Endometrial microvascular endothelial cells (primary cell): ENCODE measurements at regions not wholly inside any gene's neighbourhood (a gene's known extent, or its start where the extent isn't known, plus 50 kb on each side); places are given as distances from the start of the nearest gene placed in this dataset.
"Not testable (repeated sequence)": the region's sequence is repeated elsewhere in the genome, so short reads cannot be mapped to it uniquely, and the experiment has no call there.

Experiments
- in situ Hi-C: cut with HindIII; loops from 2 replicates; pipeline ENCODE4 v1.10.0; 2017; ENCODE audit warnings: low sequenced_read_pairs, low pct_unique_long_range_greater_than_20kb; ENCODE audit errors: inconsistent ontology term

GRCh38 chr6:160889148-160889547, 102.4 kb upstream of the MAP3K4 start:
- in situ Hi-C loops: not testable (repeated sequence)

DNA sequence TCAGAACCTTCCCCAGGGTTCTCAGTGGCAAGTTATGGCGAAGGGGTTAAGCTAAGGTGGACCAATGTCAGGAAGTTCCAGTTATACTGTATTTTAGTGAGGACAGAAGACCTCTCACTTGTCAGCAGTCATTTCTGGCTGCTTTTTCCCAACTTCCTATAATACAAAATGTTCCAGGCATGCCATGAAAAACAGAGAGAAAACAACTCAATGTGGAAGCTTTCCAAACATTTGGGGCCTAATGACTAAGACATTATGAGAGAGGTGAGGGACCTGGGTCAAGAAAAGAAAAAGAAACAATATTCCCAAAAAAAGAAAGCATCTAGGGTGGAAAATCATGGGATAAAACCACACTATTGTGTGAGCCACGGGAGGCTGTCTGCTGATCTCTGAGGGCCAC, 99.9 kb upstream of the MAP3K4 start:
- in situ Hi-C loops: no loop called here

DNA sequence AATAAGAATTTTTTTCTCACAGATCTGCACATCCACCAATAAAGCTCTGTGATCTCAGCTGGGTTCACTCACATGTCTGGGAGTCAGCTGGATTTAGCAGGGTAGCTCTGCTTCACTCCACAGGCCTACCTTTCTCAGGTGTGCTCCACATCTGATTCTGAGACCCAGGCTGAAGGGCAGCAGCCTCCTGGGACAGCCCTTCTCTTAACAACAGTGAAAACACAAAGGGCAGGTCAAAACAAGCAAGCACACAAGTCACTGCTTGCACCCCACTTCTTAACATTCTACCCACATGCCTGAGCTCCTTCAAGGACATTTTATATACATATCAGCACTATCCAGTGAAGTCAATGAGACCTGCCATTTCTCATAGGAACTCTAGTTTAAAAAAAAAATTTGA, 96.0 kb upstream of the MAP3K4 start:
- in situ Hi-C loops: no loop called here

DNA sequence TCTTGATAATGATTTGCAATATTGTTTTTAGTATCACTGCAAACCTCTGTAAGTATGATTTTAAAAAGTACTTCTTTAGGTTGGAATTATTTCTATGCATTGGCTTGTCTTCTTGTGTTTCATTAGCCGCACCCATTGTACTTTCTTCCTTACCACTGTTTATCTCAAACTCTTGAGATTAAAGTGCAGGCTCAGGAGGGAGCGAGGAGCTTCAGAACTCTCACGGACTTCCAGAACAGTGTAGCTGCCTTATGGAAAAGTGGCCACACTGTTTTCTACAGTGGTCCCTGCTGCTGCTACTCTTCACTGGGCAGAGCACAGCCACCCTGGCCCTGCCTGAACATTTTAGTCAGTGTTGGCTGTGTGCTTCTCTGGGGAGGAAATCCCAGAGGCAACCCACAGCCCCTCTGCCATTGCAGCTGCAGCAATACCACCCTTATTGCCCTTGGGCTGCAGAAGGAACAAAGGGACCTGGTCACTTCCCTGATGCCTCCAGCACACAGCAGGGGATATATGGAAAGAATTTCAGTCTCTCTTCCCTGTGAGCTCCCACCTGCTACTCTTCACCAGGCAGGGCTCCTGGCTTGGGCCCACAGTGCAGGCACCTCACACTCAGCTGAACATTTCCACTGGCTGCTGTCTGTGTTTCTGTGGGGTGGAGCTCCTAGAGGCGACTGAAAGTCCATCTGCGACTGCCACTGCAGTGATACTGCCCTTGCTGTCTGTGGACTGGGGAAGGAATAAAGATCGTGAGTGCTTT, 91.7 kb upstream of the MAP3K4 start:
- in situ Hi-C loops: loop anchor here (25.0 kb wide), 1 partner anchor 487 kb away; no protein-coding TSS in a partner anchor

GRCh38 chr6:160911949-160912348, 79.6 kb upstream of the MAP3K4 start:
- in situ Hi-C loops: loop anchor here (25.0 kb wide), 1 partner anchor 475 kb away; no protein-coding TSS in a partner anchor

- in situ Hi-C loops: loop anchor here (25.0 kb wide), 1 partner anchor 475 kb away; no protein-coding TSS in a partner anchor
Measured at GRCh38 chr6:160912411-160912810, 79.2 kb upstream of the MAP3K4 start.

GRCh38 chr6:160917572-160917971, 74.0 kb upstream of the MAP3K4 start:
- in situ Hi-C loops: loop anchor here (25.0 kb wide), 1 partner anchor 470 kb away; no protein-coding TSS in a partner anchor

DNA sequence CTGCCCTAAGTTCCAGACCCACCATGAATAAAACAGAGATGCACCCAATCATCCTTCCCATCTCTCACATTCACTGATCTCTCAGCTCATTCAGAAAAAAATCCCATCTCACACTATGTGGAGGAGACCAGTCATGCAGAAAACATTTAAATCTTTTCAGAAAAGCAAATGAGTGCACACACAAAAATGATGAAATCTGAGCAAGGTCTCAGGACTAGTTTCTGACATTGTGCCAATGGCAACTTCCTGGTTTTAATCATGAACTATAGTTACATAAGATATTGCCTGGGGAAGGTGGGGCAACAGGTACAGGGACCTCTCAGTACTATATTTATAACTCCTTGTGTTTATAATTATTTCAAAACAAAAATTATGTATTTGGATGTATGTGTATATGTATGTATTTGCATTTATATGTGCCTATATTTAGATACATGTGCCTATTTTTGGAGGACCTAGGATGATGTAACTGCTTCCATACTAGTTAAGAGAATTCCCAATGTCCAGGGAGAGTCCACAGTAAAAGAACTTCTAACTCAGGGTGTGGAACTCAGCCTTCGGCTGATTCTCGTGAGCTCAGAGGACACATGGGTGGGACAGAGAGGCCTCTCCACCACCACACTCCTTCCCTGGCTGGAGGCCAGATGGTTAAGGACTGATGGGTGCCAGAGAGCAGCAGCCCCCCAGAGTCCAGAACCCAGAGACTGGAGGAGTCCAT, 71.7 kb upstream of the MAP3K4 start:
- in situ Hi-C loops: loop anchor here (25.0 kb wide), 1 partner anchor 467 kb away; no protein-coding TSS in a partner anchor

DNA sequence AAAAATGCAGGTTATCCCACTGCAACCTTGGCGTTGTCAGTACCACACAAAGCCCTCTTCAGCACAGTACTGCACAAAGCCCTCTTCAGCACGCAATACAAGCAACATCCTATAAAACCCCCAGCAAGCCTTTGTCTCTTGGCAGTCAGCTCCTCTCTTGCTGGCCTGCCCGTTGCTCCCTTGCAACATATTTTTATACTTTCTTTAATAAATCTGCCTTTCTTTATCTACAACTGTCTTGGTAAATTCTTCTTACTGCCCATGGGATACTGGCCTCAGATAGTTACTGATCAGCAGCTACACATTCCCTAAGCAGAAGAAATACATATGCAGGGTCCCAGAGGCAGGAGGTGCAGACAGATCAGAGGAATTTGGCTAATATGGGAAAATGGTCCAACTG, 70.5 kb upstream of the MAP3K4 start:
- in situ Hi-C loops: loop anchor here (25.0 kb wide), 1 partner anchor 466 kb away; no protein-coding TSS in a partner anchor

- in situ Hi-C loops: no loop called here
Measured at GRCh38 chr6:160926281-160927276, 65.0 kb upstream of the MAP3K4 start.

- in situ Hi-C loops: no loop called here
Measured at GRCh38 chr6:160927416-160927815, 64.2 kb upstream of the MAP3K4 start.

DNA sequence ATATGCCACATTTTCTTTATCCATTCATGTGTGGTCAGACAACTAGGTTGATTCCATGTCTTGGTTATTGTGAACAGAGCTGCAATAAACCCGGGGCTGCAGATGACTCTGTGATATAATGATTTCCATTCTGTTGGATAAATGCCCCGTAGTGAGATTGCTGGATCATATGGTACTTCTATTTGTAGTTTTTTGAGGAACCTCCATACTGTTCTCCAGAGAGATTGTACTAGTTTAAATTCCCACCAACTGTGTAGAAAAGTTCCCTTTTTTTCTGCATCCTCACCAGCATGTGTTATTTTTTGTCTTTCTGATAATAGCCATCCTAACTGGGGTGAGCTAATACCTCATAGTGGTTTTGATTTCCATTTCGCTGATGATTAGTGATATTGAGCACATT, 62.2 kb upstream of the MAP3K4 start:
- in situ Hi-C loops: no loop called here

- in situ Hi-C loops: no loop called here
Measured at GRCh38 chr6:160929831-160930230, 61.7 kb upstream of the MAP3K4 start.

GRCh38 chr6:160930547-160931377, 60.8 kb upstream of the MAP3K4 start:
- in situ Hi-C loops: no loop called here

- in situ Hi-C loops: no loop called here
Measured at GRCh38 chr6:160931378-160932310, 59.9 kb upstream of the MAP3K4 start.

DNA sequence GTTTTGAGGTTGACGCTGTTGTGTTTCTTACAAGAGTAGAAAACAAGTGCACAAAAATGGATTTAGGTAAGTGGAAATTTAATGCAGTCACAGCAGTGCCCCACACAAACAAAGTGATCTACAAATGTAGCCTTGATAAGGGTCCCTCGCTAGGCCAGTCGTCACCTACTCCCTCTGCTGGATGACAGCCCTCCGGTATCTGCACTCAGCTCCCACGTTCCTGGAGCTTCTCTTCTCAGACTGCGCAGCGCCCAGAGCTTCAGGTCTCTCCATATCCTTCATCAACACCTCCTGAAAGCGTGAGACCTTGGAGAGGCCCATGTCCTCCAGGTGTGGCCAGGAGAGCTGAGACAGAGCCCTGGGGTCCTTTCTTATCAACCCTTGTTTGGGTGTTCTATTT, 58.3 kb upstream of the MAP3K4 start:
- in situ Hi-C loops: no loop called here

GRCh38 chr6:160934157-160934556, 57.4 kb upstream of the MAP3K4 start:
- in situ Hi-C loops: no loop called here
